MG63 (cell line): ENCODE measurements at regions not wholly inside any gene's neighbourhood (a gene's known extent, or its start where the extent isn't known, plus 50 kb on each side); places are given as distances from the start of the nearest gene placed in this dataset.
"Not testable (repeated sequence)": the region's sequence is repeated elsewhere in the genome, so short reads cannot be mapped to it uniquely, and the experiment has no call there.

ENCODE experiments used
- DNase-seq: peaks from one replicate; pipeline ENCODE4 v3.0.0-alpha.2; 2020
- H3K27me3 ChIP-seq: fragments of 250-450 bp; sonication (Bioruptor Pico); 2 replicates; pipeline ENCODE4 v1.5.1; 2020; ENCODE audit warnings: mild to moderate bottlenecking, moderate library complexity
- H3K36me3 ChIP-seq: fragments of 250-450 bp; sonication (Bioruptor Pico); 2 replicates; pipeline ENCODE4 v1.5.1; 2020; ENCODE audit warnings: mild to moderate bottlenecking, moderate library complexity
- H3K4me3 ChIP-seq: fragments of 250-450 bp; sonication (Bioruptor Pico); 2 replicates; pipeline ENCODE4 v1.5.1; 2020; ENCODE audit warnings: mild to moderate bottlenecking, moderate library complexity
- H3K9me3 ChIP-seq: fragments of 250-450 bp; sonication (Bioruptor Pico); 2 replicates; pipeline ENCODE4 v1.5.1; 2020; ENCODE audit warnings: mild to moderate bottlenecking, moderate library complexity

- DNase-seq, result no peak
- no peaks in the 10 kb centered on the region for H3K27me3 ChIP-seq
- no peaks in the 10 kb centered on the region for H3K36me3 ChIP-seq
- H3K4me3 ChIP-seq, result no peak overlapping the region
- no peaks in the 10 kb centered on the region for H3K9me3 ChIP-seq
Observed at GRCh38 chr15:37362414-37362813, 262.1 kb upstream of the MEIS2 start.

GRCh38 chr15:37368961-37369360 lies 268.6 kb upstream of the MEIS2 start:
- H3K4me3 ChIP-seq, result no peak overlapping the region
- H3K9me3 ChIP-seq, result no peaks in the 10 kb centered on the region
- no peaks in the 10 kb centered on the region for H3K36me3 ChIP-seq
- H3K27me3 ChIP-seq, result no peaks in the 10 kb centered on the region
- no peak for DNase-seq

GRCh38 chr15:37370941-37371340 lies 270.6 kb upstream of the MEIS2 start:
- no peak for DNase-seq
- Histone ChIP-seq H3K36me3 (no peaks in the 10 kb centered on the region), H3K27me3 (no peaks in the 10 kb centered on the region), H3K9me3 (no peaks in the 10 kb centered on the region), H3K4me3 (no peak overlapping the region)

GRCh38 chr15:37372064-37372463 lies 271.7 kb upstream of the MEIS2 start:
- no peaks in the 10 kb centered on the region for H3K36me3 ChIP-seq
- H3K27me3 ChIP-seq, result no peaks in the 10 kb centered on the region
- no peak for DNase-seq
- H3K9me3 ChIP-seq, result no peaks in the 10 kb centered on the region
- H3K4me3 ChIP-seq, result no peak overlapping the region

GRCh38 chr15:37375519-37375918 lies 275.2 kb upstream of the MEIS2 start:
- Histone ChIP-seq H3K27me3 (no peaks in the 10 kb centered on the region), H3K4me3 (no peak overlapping the region), H3K9me3 (no peaks in the 10 kb centered on the region), H3K36me3 (no peaks in the 10 kb centered on the region)
- no peak for DNase-seq

GRCh38 chr15:37377428-37377827 lies 277.1 kb upstream of the MEIS2 start:
- Histone ChIP-seq H3K27me3 (no peaks in the 10 kb centered on the region), H3K9me3 (no peaks in the 10 kb centered on the region), H3K4me3 (no peak overlapping the region), H3K36me3 (no peaks in the 10 kb centered on the region)
- DNase-seq, result no peak

- Histone ChIP-seq H3K27me3 (no peaks in the 10 kb centered on the region), H3K36me3 (no peaks in the 10 kb centered on the region), H3K9me3 (no peaks in the 10 kb centered on the region), H3K4me3 (no peak overlapping the region)
- no peak for DNase-seq
Observed at GRCh38 chr15:37394402-37395099, 294.2 kb upstream of the MEIS2 start.

GRCh38 chr15:37395100-37395468 lies 294.7 kb upstream of the MEIS2 start:
- no peaks in the 10 kb centered on the region for H3K9me3 ChIP-seq
- no peak overlapping the region for H3K4me3 ChIP-seq
- no peaks in the 10 kb centered on the region for H3K36me3 ChIP-seq
- DNase-seq, result no peak
- H3K27me3 ChIP-seq, result no peaks in the 10 kb centered on the region

- DNase-seq, result no peak
- Histone ChIP-seq H3K36me3 (no peaks in the 10 kb centered on the region), H3K4me3 (no peak overlapping the region), H3K9me3 (no peaks in the 10 kb centered on the region), H3K27me3 (no peaks in the 10 kb centered on the region)
Observed at GRCh38 chr15:37397266-37398022, 297.1 kb upstream of the MEIS2 start.

GRCh38 chr15:37416103-37416502 lies 315.8 kb upstream of the MEIS2 start:
- H3K27me3 ChIP-seq, result no peaks in the 10 kb centered on the region
- no peak overlapping the region for H3K4me3 ChIP-seq
- no peaks in the 10 kb centered on the region for H3K9me3 ChIP-seq
- no peaks in the 10 kb centered on the region for H3K36me3 ChIP-seq
- DNase-seq, result no peak

GRCh38 chr15:37425541-37425940 lies 325.2 kb upstream of the MEIS2 start:
- Histone ChIP-seq H3K4me3 (no peak overlapping the region), H3K36me3 (no peaks in the 10 kb centered on the region), H3K27me3 (no peaks in the 10 kb centered on the region), H3K9me3 (no peaks in the 10 kb centered on the region)
- no peak for DNase-seq

- H3K27me3 ChIP-seq, H3K4me3 ChIP-seq, H3K36me3 ChIP-seq, DNase-seq, H3K9me3 ChIP-seq: not testable (repeated sequence)
Observed at GRCh38 chr15:37427393-37427792, 327.0 kb upstream of the MEIS2 start.

- DNase-seq, result no peak
- Histone ChIP-seq H3K4me3 (no peak overlapping the region), H3K36me3 (no peaks in the 10 kb centered on the region), H3K9me3 (no peaks in the 10 kb centered on the region), H3K27me3 (no peaks in the 10 kb centered on the region)
Observed at GRCh38 chr15:37446921-37447320, 346.6 kb upstream of the MEIS2 start.

- no peaks in the 10 kb centered on the region for H3K27me3 ChIP-seq
- H3K36me3 ChIP-seq, result no peaks in the 10 kb centered on the region
- no peaks in the 10 kb centered on the region for H3K9me3 ChIP-seq
- no peak for DNase-seq
- H3K4me3 ChIP-seq, result no peak overlapping the region
Observed at GRCh38 chr15:37452498-37452897, 352.1 kb upstream of the MEIS2 start.

GRCh38 chr15:37480482-37480881 lies 380.1 kb upstream of the MEIS2 start:
- Histone ChIP-seq H3K4me3 (no peak overlapping the region), H3K9me3 (no peaks in the 10 kb centered on the region), H3K36me3 (no peaks in the 10 kb centered on the region), H3K27me3 (no peaks in the 10 kb centered on the region)
- DNase-seq, result no peak

- Histone ChIP-seq H3K27me3 (no peaks in the 10 kb centered on the region), H3K4me3 (no peak overlapping the region), H3K9me3 (no peaks in the 10 kb centered on the region), H3K36me3 (no peaks in the 10 kb centered on the region)
- DNase-seq, result no peak
Observed at GRCh38 chr15:37481126-37481525, 380.8 kb upstream of the MEIS2 start.

GRCh38 chr15:37483779-37484178 lies 383.4 kb upstream of the MEIS2 start:
- Histone ChIP-seq H3K27me3 (no peaks in the 10 kb centered on the region), H3K36me3 (no peaks in the 10 kb centered on the region), H3K4me3 (no peak overlapping the region), H3K9me3 (no peaks in the 10 kb centered on the region)
- no peak for DNase-seq

- Histone ChIP-seq H3K4me3 (no peak overlapping the region), H3K27me3 (no peaks in the 10 kb centered on the region), H3K9me3 (no peaks in the 10 kb centered on the region), H3K36me3 (no peaks in the 10 kb centered on the region)
- DNase-seq, result no peak
Observed at GRCh38 chr15:37485056-37485455, 384.7 kb upstream of the MEIS2 start.
